ENCODE measurements at regions not wholly inside any gene's neighbourhood (a gene's known extent, or its start where the extent isn't known, plus 50 kb on each side); places are given as distances from the start of the nearest gene placed in this dataset.

- no peak overlapping the region for H3K9ac ChIP-seq (ENCODE audit: low read length)
- no peak overlapping the region for H3K4ac ChIP-seq (ENCODE audit: low read depth, low read length)
- no peak overlapping the region for H2BK120ac ChIP-seq (ENCODE audit: low read depth, low read length)
- H3K36me3 ChIP-seq (ENCODE audit: control insufficient read depth, insufficient read depth, low read length), result no peaks in the 10 kb centered on the region
- H4K8ac ChIP-seq (ENCODE audit: low read depth, low read length), result no peak overlapping the region
- no peak overlapping the region for H3K27ac ChIP-seq (ENCODE audit: low read depth, low read length)
- H3K4me3 ChIP-seq (ENCODE audit: low read length), result no peak overlapping the region
- no peaks in the 10 kb centered on the region for H3K79me2 ChIP-seq (ENCODE audit: control insufficient read depth, insufficient read depth, low read length)
- no peak for DNase-seq
- H2BK15ac ChIP-seq (replicated peaks; ENCODE audit: low read depth), result no peak overlapping the region
- H3K18ac ChIP-seq (ENCODE audit: low read length), result no peak overlapping the region
- H3K79me1 ChIP-seq (ENCODE audit: low read length), result no peaks in the 10 kb centered on the region
- H4K5ac ChIP-seq (ENCODE audit: low read length), result no peak overlapping the region
- no peak overlapping the region for H2AK5ac ChIP-seq (ENCODE audit: low read length)
- no peak overlapping the region for H2BK5ac ChIP-seq (ENCODE audit: low read length)
- WGBS (ENCODE audit: extremely low coverage, insufficient coverage, low lambda C conversion rate), result no CpG with 5 or more reads among the region's 6 CpGs
- no peak overlapping the region for H3K4me2 ChIP-seq (ENCODE audit: low read length)
- no peaks in the 10 kb centered on the region for H3K4me1 ChIP-seq (ENCODE audit: control insufficient read depth, low read depth, low read length)
- H3K27me3 ChIP-seq (ENCODE audit: insufficient read depth, low read length, poor library complexity), result no peaks in the 10 kb centered on the region
- H3K23ac ChIP-seq (ENCODE audit: low read length), result no peak overlapping the region
- H3K56ac ChIP-seq (ENCODE audit: low read length), result no peak overlapping the region
Observed at GRCh38 chr1:187306710-187307415, 478.1 kb downstream of the PLA2G4A start.

- Histone ChIP-seq H2AK5ac (ENCODE audit: low read length) (no peak overlapping the region), H3K4ac (ENCODE audit: low read depth, low read length) (no peak overlapping the region), H3K23ac (ENCODE audit: low read length) (no peak overlapping the region), H3K4me3 (ENCODE audit: low read length) (no peak overlapping the region), H4K8ac (ENCODE audit: low read depth, low read length) (no peak overlapping the region), H3K27ac (ENCODE audit: low read depth, low read length) (no peak overlapping the region), H3K4me2 (ENCODE audit: low read length) (no peak overlapping the region), H3K79me1 (ENCODE audit: low read length) (no peaks in the 10 kb centered on the region), H3K56ac (ENCODE audit: low read length) (no peak overlapping the region), H4K5ac (ENCODE audit: low read length) (no peak overlapping the region), H3K79me2 (ENCODE audit: control insufficient read depth, insufficient read depth, low read length) (no peaks in the 10 kb centered on the region), H2BK120ac (ENCODE audit: low read depth, low read length) (no peak overlapping the region), H3K27me3 (ENCODE audit: insufficient read depth, low read length, poor library complexity) (no peaks in the 10 kb centered on the region), H3K36me3 (ENCODE audit: control insufficient read depth, insufficient read depth, low read length) (no peaks in the 10 kb centered on the region), H2BK5ac (ENCODE audit: low read length) (no peak overlapping the region), H3K18ac (ENCODE audit: low read length) (no peak overlapping the region), H3K9ac (ENCODE audit: low read length) (no peak overlapping the region), H3K4me1 (ENCODE audit: control insufficient read depth, low read depth, low read length) (no peaks in the 10 kb centered on the region), H2BK15ac (replicated peaks; ENCODE audit: low read depth) (no peak overlapping the region)
- no CpG with 5 or more reads among the region's 3 CpGs for WGBS (ENCODE audit: extremely low coverage, insufficient coverage, low lambda C conversion rate)
- no peak for DNase-seq
Observed at GRCh38 chr1:187310038-187310631, 481.4 kb downstream of the PLA2G4A start.

- Histone ChIP-seq H2BK5ac (ENCODE audit: low read length) (no peak overlapping the region), H3K79me1 (ENCODE audit: low read length) (no peaks in the 10 kb centered on the region), H3K79me2 (ENCODE audit: control insufficient read depth, insufficient read depth, low read length) (no peaks in the 10 kb centered on the region), H4K8ac (ENCODE audit: low read depth, low read length) (no peak overlapping the region), H3K9ac (ENCODE audit: low read length) (no peak overlapping the region), H3K4me2 (ENCODE audit: low read length) (no peak overlapping the region), H2BK15ac (replicated peaks; ENCODE audit: low read depth) (no peak overlapping the region), H3K23ac (ENCODE audit: low read length) (no peak overlapping the region), H3K27me3 (ENCODE audit: insufficient read depth, low read length, poor library complexity) (no peaks in the 10 kb centered on the region), H3K4me3 (ENCODE audit: low read length) (no peak overlapping the region), H3K18ac (ENCODE audit: low read length) (no peak overlapping the region), H3K4ac (ENCODE audit: low read depth, low read length) (no peak overlapping the region), H3K4me1 (ENCODE audit: control insufficient read depth, low read depth, low read length) (no peaks in the 10 kb centered on the region), H4K5ac (ENCODE audit: low read length) (no peak overlapping the region), H3K56ac (ENCODE audit: low read length) (no peak overlapping the region), H2AK5ac (ENCODE audit: low read length) (no peak overlapping the region), H3K27ac (ENCODE audit: low read depth, low read length) (no peak overlapping the region), H2BK120ac (ENCODE audit: low read depth, low read length) (no peak overlapping the region), H3K36me3 (ENCODE audit: control insufficient read depth, insufficient read depth, low read length) (no peaks in the 10 kb centered on the region)
- DNase-seq, result peak; percentile 48
- WGBS (ENCODE audit: extremely low coverage, insufficient coverage, low lambda C conversion rate), result no CpG with 5 or more reads among the region's 2 CpGs
Observed at GRCh38 chr1:187313115-187313514, 484.4 kb downstream of the PLA2G4A start.

- no peaks in the 10 kb centered on the region for H3K79me2 ChIP-seq (ENCODE audit: control insufficient read depth, insufficient read depth, low read length)
- H3K18ac ChIP-seq (ENCODE audit: low read length), result no peak overlapping the region
- no peaks in the 10 kb centered on the region for H3K4me1 ChIP-seq (ENCODE audit: control insufficient read depth, low read depth, low read length)
Observed at GRCh38 chr1:187326557-187326956, 497.8 kb downstream of the PLA2G4A start.

GRCh38 chr1:187336441-187337168 lies 507.9 kb downstream of the PLA2G4A start:
- Histone ChIP-seq H2BK120ac (ENCODE audit: low read depth, low read length) (no peak overlapping the region), H4K8ac (ENCODE audit: low read depth, low read length) (no peak overlapping the region), H3K36me3 (ENCODE audit: control insufficient read depth, insufficient read depth, low read length) (no peaks in the 10 kb centered on the region), H3K27ac (ENCODE audit: low read depth, low read length) (no peak overlapping the region), H3K27me3 (ENCODE audit: insufficient read depth, low read length, poor library complexity) (no peaks in the 10 kb centered on the region), H3K79me2 (ENCODE audit: control insufficient read depth, insufficient read depth, low read length) (no peaks in the 10 kb centered on the region), H3K4ac (ENCODE audit: low read depth, low read length) (no peak overlapping the region), H2AK5ac (ENCODE audit: low read length) (no peak overlapping the region), H4K5ac (ENCODE audit: low read length) (no peak overlapping the region), H3K4me2 (ENCODE audit: low read length) (no peak overlapping the region), H3K79me1 (ENCODE audit: low read length) (no peaks in the 10 kb centered on the region), H2BK5ac (ENCODE audit: low read length) (no peak overlapping the region), H3K56ac (ENCODE audit: low read length) (no peak overlapping the region), H2BK15ac (replicated peaks; ENCODE audit: low read depth) (no peak overlapping the region), H3K9ac (ENCODE audit: low read length) (no peak overlapping the region), H3K4me1 (ENCODE audit: control insufficient read depth, low read depth, low read length) (no peaks in the 10 kb centered on the region), H3K18ac (ENCODE audit: low read length) (no peak overlapping the region), H3K4me3 (ENCODE audit: low read length) (no peak overlapping the region), H3K23ac (ENCODE audit: low read length) (no peak overlapping the region)
- no peak for DNase-seq
- WGBS (ENCODE audit: extremely low coverage, insufficient coverage, low lambda C conversion rate), result no CpG with 5 or more reads among the region's 2 CpGs

More at GRCh38 chr1:187326557-187326956, 497.8 kb downstream of the PLA2G4A start:
- Histone ChIP-seq H3K4me2 (ENCODE audit: low read length) (no peak overlapping the region), H3K56ac (ENCODE audit: low read length) (no peak overlapping the region), H3K23ac (ENCODE audit: low read length) (no peak overlapping the region), H2AK5ac (ENCODE audit: low read length) (no peak overlapping the region), H3K4me3 (ENCODE audit: low read length) (no peak overlapping the region), H3K9ac (ENCODE audit: low read length) (no peak overlapping the region), H2BK15ac (replicated peaks; ENCODE audit: low read depth) (no peak overlapping the region), H3K27ac (ENCODE audit: low read depth, low read length) (no peak overlapping the region), H3K36me3 (ENCODE audit: control insufficient read depth, insufficient read depth, low read length) (no peaks in the 10 kb centered on the region), H3K27me3 (ENCODE audit: insufficient read depth, low read length, poor library complexity) (no peaks in the 10 kb centered on the region), H4K5ac (ENCODE audit: low read length) (no peak overlapping the region), H4K8ac (ENCODE audit: low read depth, low read length) (no peak overlapping the region), H3K4ac (ENCODE audit: low read depth, low read length) (no peak overlapping the region), H3K79me1 (ENCODE audit: low read length) (no peaks in the 10 kb centered on the region), H2BK120ac (ENCODE audit: low read depth, low read length) (no peak overlapping the region), H2BK5ac (ENCODE audit: low read length) (no peak overlapping the region)
- no peak for DNase-seq
- no CpG with 5 or more reads among the region's 1 CpG for WGBS (ENCODE audit: extremely low coverage, insufficient coverage, low lambda C conversion rate)
